ENCODE measurements at regions not wholly inside any gene's neighbourhood (a gene's known extent, or its start where the extent isn't known, plus 50 kb on each side); places are given as distances from the start of the nearest gene placed in this dataset.
"Not testable (repeated sequence)": the region's sequence is repeated elsewhere in the genome, so short reads cannot be mapped to it uniquely, and the experiment has no call there.

DNA sequence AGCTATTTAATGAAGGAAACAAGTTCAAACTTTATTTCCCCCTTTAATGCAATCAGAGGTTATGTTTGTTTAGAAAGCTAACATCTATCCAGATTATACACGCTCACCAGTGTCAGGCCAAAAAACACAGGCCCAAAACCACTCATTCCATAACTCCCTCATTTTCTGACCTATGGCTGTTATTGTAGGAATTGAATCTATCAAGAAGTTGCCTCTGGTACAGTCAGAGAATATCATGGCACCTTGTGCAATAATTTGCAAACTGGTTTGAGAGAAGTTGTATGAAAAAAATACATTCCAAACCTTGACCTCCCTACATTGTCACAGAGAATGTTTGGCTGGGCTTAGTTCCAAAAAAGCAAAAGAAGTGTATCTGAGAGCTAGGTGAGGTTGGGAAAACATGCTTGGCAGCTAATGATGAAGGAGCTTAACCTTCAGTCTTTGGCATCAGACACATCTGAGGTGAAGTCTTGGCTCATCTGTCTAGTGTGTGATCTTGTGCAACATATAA, 591.0 kb downstream of the ANKRD50 start:
- Histone ChIP-seq H4K20me1 (ENCODE audit: control insufficient read depth, extremely low read depth, insufficient read depth, low read length) (no peaks in the 10 kb centered on the region), H3K79me2 (ENCODE audit: control insufficient read depth, insufficient read depth, low read length) (no peaks in the 10 kb centered on the region), H3K9me3 (ENCODE audit: control insufficient read depth, insufficient read depth, low read depth, low read length) (no peaks in the 10 kb centered on the region), H3K27ac (ENCODE audit: insufficient read depth, low read length) (no peak overlapping the region), H3K27me3 (ENCODE audit: control insufficient read depth, insufficient read depth, low read length) (no peaks in the 10 kb centered on the region), H3K4me3 (replicated peaks in 1 of 4; ENCODE audit: control extremely low read depth in 1 of 4, insufficient read depth in 1 of 4, low read depth in 3 of 4, low read length in 4 of 4) (no peak overlapping the region), H3K9ac (ENCODE audit: insufficient read depth, low read length) (no peak overlapping the region), H3K4me2 (ENCODE audit: extremely low read depth, insufficient read depth, low read length) (no peak overlapping the region), H3K4me1 (ENCODE audit: control insufficient read depth, extremely low read depth, insufficient read depth, low read length) (peaks cover 2% of the 10 kb centered on the region), H3K36me3 (ENCODE audit: control insufficient read depth, insufficient read depth, low read length) (no peaks in the 10 kb centered on the region), H2AFZ (ENCODE audit: low read length) (no peak overlapping the region)
- TF ChIP-seq, protein P1, sequence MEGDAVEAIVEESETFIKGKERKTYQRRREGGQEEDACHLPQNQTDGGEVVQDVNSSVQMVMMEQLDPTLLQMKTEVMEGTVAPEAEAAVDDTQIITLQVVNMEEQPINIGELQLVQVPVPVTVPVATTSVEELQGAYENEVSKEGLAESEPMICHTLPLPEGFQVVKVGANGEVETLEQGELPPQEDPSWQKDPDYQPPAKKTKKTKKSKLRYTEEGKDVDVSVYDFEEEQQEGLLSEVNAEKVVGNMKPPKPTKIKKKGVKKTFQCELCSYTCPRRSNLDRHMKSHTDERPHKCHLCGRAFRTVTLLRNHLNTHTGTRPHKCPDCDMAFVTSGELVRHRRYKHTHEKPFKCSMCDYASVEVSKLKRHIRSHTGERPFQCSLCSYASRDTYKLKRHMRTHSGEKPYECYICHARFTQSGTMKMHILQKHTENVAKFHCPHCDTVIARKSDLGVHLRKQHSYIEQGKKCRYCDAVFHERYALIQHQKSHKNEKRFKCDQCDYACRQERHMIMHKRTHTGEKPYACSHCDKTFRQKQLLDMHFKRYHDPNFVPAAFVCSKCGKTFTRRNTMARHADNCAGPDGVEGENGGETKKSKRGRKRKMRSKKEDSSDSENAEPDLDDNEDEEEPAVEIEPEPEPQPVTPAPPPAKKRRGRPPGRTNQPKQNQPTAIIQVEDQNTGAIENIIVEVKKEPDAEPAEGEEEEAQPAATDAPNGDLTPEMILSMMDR (conservative IDR thresholded peaks at IDR 0.05 in 1 of 2, IDR thresholded peaks at IDR 0.05 in 1 of 2; ENCODE audit: low read depth in 1 of 2, low read length in 2 of 2) = no peak
- no peak for TF ChIP-seq EZH2 (IDR thresholded peaks at IDR 0.05; ENCODE audit: low read length, missing control alignments)
- peak; percentile 58 to 97 for DNase-seq (ENCODE audit: low read depth in 2 of 2)

DNA sequence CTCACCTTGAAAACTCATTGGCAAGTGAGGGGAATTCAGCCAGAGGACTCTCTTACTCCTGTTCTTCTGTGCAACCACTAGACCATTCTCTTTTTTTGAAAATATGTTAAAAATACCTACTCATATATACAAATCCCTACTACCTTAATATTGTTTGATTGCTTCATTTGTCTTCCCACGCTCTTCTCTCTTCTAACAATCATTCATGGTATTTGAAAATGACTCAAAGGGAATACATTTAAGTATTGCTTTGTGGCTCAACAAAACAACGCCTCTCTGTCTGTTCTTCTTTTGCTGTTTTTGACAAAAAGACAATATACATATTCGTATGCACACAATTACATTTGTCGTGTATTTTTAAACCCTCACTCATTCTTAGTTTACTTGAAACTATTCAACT, 589.4 kb downstream of the ANKRD50 start:
- no peak overlapping the region for H2AFZ ChIP-seq (ENCODE audit: low read length)
- H3K4me1 ChIP-seq (ENCODE audit: control insufficient read depth, extremely low read depth, insufficient read depth, low read length) = peaks cover 2% of the 10 kb centered on the region
- H3K27ac ChIP-seq (ENCODE audit: insufficient read depth, low read length) = no peak overlapping the region
- H3K9me3 ChIP-seq (ENCODE audit: control insufficient read depth, insufficient read depth, low read depth, low read length) = no peaks in the 10 kb centered on the region
- no peaks in the 10 kb centered on the region for H3K79me2 ChIP-seq (ENCODE audit: control insufficient read depth, insufficient read depth, low read length)
- peak in 1 of 2 donors; percentile 80 for DNase-seq (ENCODE audit: low read depth in 2 of 2)
- H3K36me3 ChIP-seq (ENCODE audit: control insufficient read depth, insufficient read depth, low read length) = no peaks in the 10 kb centered on the region
- no peaks in the 10 kb centered on the region for H4K20me1 ChIP-seq (ENCODE audit: control insufficient read depth, extremely low read depth, insufficient read depth, low read length)
- TF ChIP-seq EZH2 (IDR thresholded peaks at IDR 0.05; ENCODE audit: low read length, missing control alignments) = no peak
- TF ChIP-seq, protein P1 (conservative IDR thresholded peaks at IDR 0.05 in 1 of 2, IDR thresholded peaks at IDR 0.05 in 1 of 2; ENCODE audit: low read depth in 1 of 2, low read length in 2 of 2) = no peak
- no peak overlapping the region for H3K4me2 ChIP-seq (ENCODE audit: extremely low read depth, insufficient read depth, low read length)
- H3K27me3 ChIP-seq (ENCODE audit: control insufficient read depth, insufficient read depth, low read length) = no peaks in the 10 kb centered on the region
- no peak overlapping the region for H3K4me3 ChIP-seq (replicated peaks in 1 of 4; ENCODE audit: control extremely low read depth in 1 of 4, insufficient read depth in 1 of 4, low read depth in 3 of 4, low read length in 4 of 4)
- H3K9ac ChIP-seq (ENCODE audit: insufficient read depth, low read length) = no peak overlapping the region

DNA sequence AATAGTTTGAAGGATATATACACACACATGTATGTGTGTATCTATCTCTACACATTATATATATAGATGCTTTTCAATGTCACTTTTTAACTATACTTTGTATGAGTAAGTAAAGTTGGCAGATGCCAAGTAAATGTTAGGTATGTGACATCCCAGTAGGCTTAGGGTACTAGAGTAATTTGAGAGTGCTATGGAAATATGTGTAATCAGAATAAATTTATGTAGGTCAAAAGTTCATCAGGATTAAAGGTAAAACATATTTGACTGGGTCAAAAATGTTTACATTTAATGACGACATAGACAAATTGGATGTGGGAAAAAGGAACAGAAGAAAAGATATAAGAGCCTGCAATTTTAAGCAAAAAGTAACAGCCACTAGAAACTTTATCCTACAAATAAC, 588.8 kb downstream of the ANKRD50 start:
- H3K9ac ChIP-seq (ENCODE audit: insufficient read depth, low read length) = no peak overlapping the region
- H3K4me1 ChIP-seq (ENCODE audit: control insufficient read depth, extremely low read depth, insufficient read depth, low read length) = peaks cover 2% of the 10 kb centered on the region
- no peaks in the 10 kb centered on the region for H4K20me1 ChIP-seq (ENCODE audit: control insufficient read depth, extremely low read depth, insufficient read depth, low read length)
- no peaks in the 10 kb centered on the region for H3K79me2 ChIP-seq (ENCODE audit: control insufficient read depth, insufficient read depth, low read length)
- TF ChIP-seq EZH2 (IDR thresholded peaks at IDR 0.05; ENCODE audit: low read length, missing control alignments) = no peak
- TF ChIP-seq, protein P1 (conservative IDR thresholded peaks at IDR 0.05 in 1 of 2, IDR thresholded peaks at IDR 0.05 in 1 of 2; ENCODE audit: low read depth in 1 of 2, low read length in 2 of 2) = no peak
- no peak for DNase-seq (ENCODE audit: low read depth in 2 of 2)
- H3K27ac ChIP-seq (ENCODE audit: insufficient read depth, low read length) = no peak overlapping the region
- H2AFZ ChIP-seq (ENCODE audit: low read length) = no peak overlapping the region
- no peak overlapping the region for H3K4me3 ChIP-seq (replicated peaks in 1 of 4; ENCODE audit: control extremely low read depth in 1 of 4, insufficient read depth in 1 of 4, low read depth in 3 of 4, low read length in 4 of 4)
- H3K27me3 ChIP-seq (ENCODE audit: control insufficient read depth, insufficient read depth, low read length) = no peaks in the 10 kb centered on the region
- no peak overlapping the region for H3K4me2 ChIP-seq (ENCODE audit: extremely low read depth, insufficient read depth, low read length)
- H3K9me3 ChIP-seq (ENCODE audit: control insufficient read depth, insufficient read depth, low read depth, low read length) = no peaks in the 10 kb centered on the region
- no peaks in the 10 kb centered on the region for H3K36me3 ChIP-seq (ENCODE audit: control insufficient read depth, insufficient read depth, low read length)

DNA sequence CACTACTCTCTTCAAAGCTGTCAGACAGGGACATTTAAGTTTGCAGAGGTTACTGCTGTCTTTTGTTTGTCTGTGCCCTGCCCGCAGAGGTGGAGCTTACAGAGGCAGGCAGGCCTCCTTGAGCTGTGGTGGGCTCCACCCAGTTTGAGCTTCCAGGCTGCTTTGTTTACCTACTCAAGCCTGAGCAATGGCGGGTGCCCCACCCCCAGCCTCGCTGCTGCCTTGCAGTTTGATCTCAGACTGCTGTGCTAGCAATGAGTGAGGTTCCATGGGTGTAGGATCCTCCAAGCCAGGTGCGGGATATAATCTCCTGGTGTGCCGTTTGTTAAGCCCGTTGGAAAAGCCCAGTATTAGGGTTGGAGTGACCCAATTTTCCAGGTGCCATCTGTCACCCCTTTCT, 581.2 kb downstream of the ANKRD50 start:
- not testable (repeated sequence) for H3K9ac ChIP-seq (ENCODE audit: insufficient read depth, low read length); H3K79me2 ChIP-seq (ENCODE audit: control insufficient read depth, insufficient read depth, low read length); H3K27me3 ChIP-seq (ENCODE audit: control insufficient read depth, insufficient read depth, low read length); H3K4me2 ChIP-seq (ENCODE audit: extremely low read depth, insufficient read depth, low read length); H3K36me3 ChIP-seq (ENCODE audit: control insufficient read depth, insufficient read depth, low read length); DNase-seq (ENCODE audit: low read depth in 2 of 2); H4K20me1 ChIP-seq (ENCODE audit: control insufficient read depth, extremely low read depth, insufficient read depth, low read length); H2AFZ ChIP-seq (ENCODE audit: low read length); H3K27ac ChIP-seq (ENCODE audit: insufficient read depth, low read length); H3K4me1 ChIP-seq (ENCODE audit: control insufficient read depth, extremely low read depth, insufficient read depth, low read length); H3K4me3 ChIP-seq (replicated peaks in 1 of 4; ENCODE audit: control extremely low read depth in 1 of 4, insufficient read depth in 1 of 4, low read depth in 3 of 4, low read length in 4 of 4); H3K9me3 ChIP-seq (ENCODE audit: control insufficient read depth, insufficient read depth, low read depth, low read length)

Measured in fibroblast of lung (primary cell).